GM18498 (cell line): ENCODE measurements at regions not wholly inside any gene's neighbourhood (a gene's known extent, or its start where the extent isn't known, plus 50 kb on each side); places are given as distances from the start of the nearest gene placed in this dataset.
"Not testable (repeated sequence)": the region's sequence is repeated elsewhere in the genome, so short reads cannot be mapped to it uniquely, and the experiment has no call there.

ENCODE experiments used
- ATAC-seq: cut with Tn5 transposase; IDR thresholded peaks from one replicate; pipeline ENCODE4 v1.9.1; 2021; ENCODE audit warnings: mild to moderate bottlenecking, moderate library complexity; ENCODE audit not compliant: unreplicated experiment

- ATAC-seq, result not testable (repeated sequence)
Measured at GRCh38 chr18:12179029-12179428, 75.1 kb upstream of the CIDEA start.

- ATAC-seq, result not testable (repeated sequence)
Measured at GRCh38 chr18:12179697-12180577, 74.2 kb upstream of the CIDEA start.

- ATAC-seq, result not testable (repeated sequence)
Measured at GRCh38 chr18:12198797-12199196, 55.4 kb upstream of the CIDEA start.

- peak; percentile 98 for ATAC-seq
Measured at GRCh38 chr18:12200186-12200585, 54.0 kb upstream of the CIDEA start.
